ENCODE measurements at regions not wholly inside any gene's neighbourhood (a gene's known extent, or its start where the extent isn't known, plus 50 kb on each side); places are given as distances from the start of the nearest gene placed in this dataset.

DNA sequence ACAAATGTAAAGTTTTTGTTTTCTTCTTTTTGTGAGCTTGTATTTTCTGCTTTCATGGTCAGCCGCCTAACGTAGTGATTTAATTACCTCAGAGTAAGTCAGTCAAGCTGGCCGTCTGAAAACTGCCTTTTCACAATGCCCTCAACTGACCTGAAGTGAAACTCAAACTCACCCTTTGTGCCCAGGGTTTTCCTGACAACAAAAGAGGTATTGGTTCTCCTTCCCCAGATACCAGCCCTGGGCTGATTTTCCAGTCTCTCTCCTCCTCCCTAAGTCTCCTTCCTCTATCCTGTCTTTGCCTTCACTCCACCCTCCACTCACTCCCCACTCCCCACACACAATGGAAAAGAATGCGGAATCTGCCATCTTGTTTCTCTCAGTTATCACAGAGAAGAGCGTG, 184.5 kb upstream of the HEY2 start:
- Histone ChIP-seq H3K9me2 (replicated peaks; ENCODE audit: low read depth, low read length) (no peaks in the 10 kb centered on the region), H2AFZ (ENCODE audit: low read length) (no peak overlapping the region), H3K9ac (ENCODE audit: low read depth, low read length, poor library complexity, severe bottlenecking) (no peak overlapping the region), H3K36me3 (ENCODE audit: insufficient read depth, low read length) (no peaks in the 10 kb centered on the region), H4K20me1 (ENCODE audit: insufficient read depth, low read length, poor library complexity, severe bottlenecking) (no peaks in the 10 kb centered on the region), H3K4me1 (ENCODE audit: insufficient read depth, low read length, poor library complexity, severe bottlenecking) (no peaks in the 10 kb centered on the region), H3K9me3 (ENCODE audit: insufficient read depth, low read depth, low read length) (no peaks in the 10 kb centered on the region), H3K4me3 (ENCODE audit: low read length, poor library complexity, severe bottlenecking) (no peak overlapping the region), H3F3A (ENCODE audit: low read depth) (no peaks in the 10 kb centered on the region), H3K27me3 (ENCODE audit: insufficient read depth, low read length, poor library complexity, severe bottlenecking) (no peaks in the 10 kb centered on the region), H3K79me2 (ENCODE audit: insufficient read depth, low read length) (no peaks in the 10 kb centered on the region), H3K4me2 (ENCODE audit: low read depth, low read length, poor library complexity, severe bottlenecking) (no peak overlapping the region)
- no peak for TF ChIP-seq EZH2phosphoT487 (IDR thresholded peaks at IDR 0.05; ENCODE audit: borderline replicate concordance)
- TF ChIP-seq, protein P1, sequence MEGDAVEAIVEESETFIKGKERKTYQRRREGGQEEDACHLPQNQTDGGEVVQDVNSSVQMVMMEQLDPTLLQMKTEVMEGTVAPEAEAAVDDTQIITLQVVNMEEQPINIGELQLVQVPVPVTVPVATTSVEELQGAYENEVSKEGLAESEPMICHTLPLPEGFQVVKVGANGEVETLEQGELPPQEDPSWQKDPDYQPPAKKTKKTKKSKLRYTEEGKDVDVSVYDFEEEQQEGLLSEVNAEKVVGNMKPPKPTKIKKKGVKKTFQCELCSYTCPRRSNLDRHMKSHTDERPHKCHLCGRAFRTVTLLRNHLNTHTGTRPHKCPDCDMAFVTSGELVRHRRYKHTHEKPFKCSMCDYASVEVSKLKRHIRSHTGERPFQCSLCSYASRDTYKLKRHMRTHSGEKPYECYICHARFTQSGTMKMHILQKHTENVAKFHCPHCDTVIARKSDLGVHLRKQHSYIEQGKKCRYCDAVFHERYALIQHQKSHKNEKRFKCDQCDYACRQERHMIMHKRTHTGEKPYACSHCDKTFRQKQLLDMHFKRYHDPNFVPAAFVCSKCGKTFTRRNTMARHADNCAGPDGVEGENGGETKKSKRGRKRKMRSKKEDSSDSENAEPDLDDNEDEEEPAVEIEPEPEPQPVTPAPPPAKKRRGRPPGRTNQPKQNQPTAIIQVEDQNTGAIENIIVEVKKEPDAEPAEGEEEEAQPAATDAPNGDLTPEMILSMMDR (conservative IDR thresholded peaks at IDR 0.05; ENCODE audit: low read length), result no peak

- Histone ChIP-seq H3K27me3 (ENCODE audit: insufficient read depth, low read length, poor library complexity, severe bottlenecking) (no peaks in the 10 kb centered on the region), H3K9me3 (ENCODE audit: insufficient read depth, low read depth, low read length) (no peaks in the 10 kb centered on the region), H3K4me2 (ENCODE audit: low read depth, low read length, poor library complexity, severe bottlenecking) (no peak overlapping the region), H4K20me1 (ENCODE audit: insufficient read depth, low read length, poor library complexity, severe bottlenecking) (no peaks in the 10 kb centered on the region), H2AFZ (ENCODE audit: low read length) (no peak overlapping the region), H3K4me3 (ENCODE audit: low read length, poor library complexity, severe bottlenecking) (no peak overlapping the region), H3K36me3 (ENCODE audit: insufficient read depth, low read length) (no peaks in the 10 kb centered on the region), H3K9ac (ENCODE audit: low read depth, low read length, poor library complexity, severe bottlenecking) (no peak overlapping the region), H3K4me1 (ENCODE audit: insufficient read depth, low read length, poor library complexity, severe bottlenecking) (no peaks in the 10 kb centered on the region), H3F3A (ENCODE audit: low read depth) (no peaks in the 10 kb centered on the region), H3K9me2 (replicated peaks; ENCODE audit: low read depth, low read length) (no peaks in the 10 kb centered on the region), H3K79me2 (ENCODE audit: insufficient read depth, low read length) (no peaks in the 10 kb centered on the region)
- no peak for TF ChIP-seq EZH2phosphoT487 (IDR thresholded peaks at IDR 0.05; ENCODE audit: borderline replicate concordance)
- TF ChIP-seq, protein P1 (conservative IDR thresholded peaks at IDR 0.05; ENCODE audit: low read length), result no peak
Measured at GRCh38 chr6:125567407-125567806, 182.0 kb upstream of the HEY2 start.

- Histone ChIP-seq H3K4me1 (ENCODE audit: insufficient read depth, low read length, poor library complexity, severe bottlenecking) (no peaks in the 10 kb centered on the region), H3K9me3 (ENCODE audit: insufficient read depth, low read depth, low read length) (no peaks in the 10 kb centered on the region), H3K4me3 (ENCODE audit: low read length, poor library complexity, severe bottlenecking) (no peak overlapping the region), H3K9me2 (replicated peaks; ENCODE audit: low read depth, low read length) (no peaks in the 10 kb centered on the region), H3K36me3 (ENCODE audit: insufficient read depth, low read length) (no peaks in the 10 kb centered on the region), H3K9ac (ENCODE audit: low read depth, low read length, poor library complexity, severe bottlenecking) (no peak overlapping the region), H3K4me2 (ENCODE audit: low read depth, low read length, poor library complexity, severe bottlenecking) (no peak overlapping the region), H3K27me3 (ENCODE audit: insufficient read depth, low read length, poor library complexity, severe bottlenecking) (no peaks in the 10 kb centered on the region), H3F3A (ENCODE audit: low read depth) (no peaks in the 10 kb centered on the region), H2AFZ (ENCODE audit: low read length) (no peak overlapping the region), H3K79me2 (ENCODE audit: insufficient read depth, low read length) (no peaks in the 10 kb centered on the region), H4K20me1 (ENCODE audit: insufficient read depth, low read length, poor library complexity, severe bottlenecking) (no peaks in the 10 kb centered on the region)
- TF ChIP-seq, protein P1 (conservative IDR thresholded peaks at IDR 0.05; ENCODE audit: low read length), result no peak
- no peak for TF ChIP-seq EZH2phosphoT487 (IDR thresholded peaks at IDR 0.05; ENCODE audit: borderline replicate concordance)
Measured at GRCh38 chr6:125568609-125569008, 180.8 kb upstream of the HEY2 start.

Measured in Loucy (cell line).